ENCODE measurements at regions not wholly inside any gene's neighbourhood (a gene's known extent, or its start where the extent isn't known, plus 50 kb on each side); places are given as distances from the start of the nearest gene placed in this dataset.

DNA sequence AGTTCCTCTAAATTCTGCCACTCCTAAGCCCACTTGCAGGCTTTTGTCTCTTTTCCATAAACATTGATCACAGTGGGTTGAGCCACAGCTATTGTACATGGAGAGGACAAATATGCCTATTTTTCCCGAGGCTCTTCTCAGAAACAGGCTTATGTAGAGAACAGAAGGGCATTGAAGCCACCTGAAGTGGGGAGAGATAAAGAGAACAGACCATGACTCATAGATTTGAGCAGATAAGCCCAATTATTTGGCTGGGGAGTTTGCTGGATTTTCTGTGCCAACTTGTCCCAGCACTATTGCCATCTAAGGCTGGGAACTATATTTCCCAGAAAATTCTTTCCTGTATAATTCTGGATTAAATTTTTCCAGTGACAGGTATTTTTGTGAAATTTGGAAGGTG, 446.1 kb upstream of the RPS6KA3 start:
- Histone ChIP-seq H3K9me3 (no peaks in the 10 kb centered on the region), H3K27ac (no peak overlapping the region), H3K4me3 (no peak overlapping the region), H3K4me1 (no peaks in the 10 kb centered on the region), H3K27me3 (no peaks in the 10 kb centered on the region), H3K36me3 (no peaks in the 10 kb centered on the region)
- no peak for DNase-seq (ENCODE audit: extremely low spot score in 2 of 2)
- TF ChIP-seq, protein P1, sequence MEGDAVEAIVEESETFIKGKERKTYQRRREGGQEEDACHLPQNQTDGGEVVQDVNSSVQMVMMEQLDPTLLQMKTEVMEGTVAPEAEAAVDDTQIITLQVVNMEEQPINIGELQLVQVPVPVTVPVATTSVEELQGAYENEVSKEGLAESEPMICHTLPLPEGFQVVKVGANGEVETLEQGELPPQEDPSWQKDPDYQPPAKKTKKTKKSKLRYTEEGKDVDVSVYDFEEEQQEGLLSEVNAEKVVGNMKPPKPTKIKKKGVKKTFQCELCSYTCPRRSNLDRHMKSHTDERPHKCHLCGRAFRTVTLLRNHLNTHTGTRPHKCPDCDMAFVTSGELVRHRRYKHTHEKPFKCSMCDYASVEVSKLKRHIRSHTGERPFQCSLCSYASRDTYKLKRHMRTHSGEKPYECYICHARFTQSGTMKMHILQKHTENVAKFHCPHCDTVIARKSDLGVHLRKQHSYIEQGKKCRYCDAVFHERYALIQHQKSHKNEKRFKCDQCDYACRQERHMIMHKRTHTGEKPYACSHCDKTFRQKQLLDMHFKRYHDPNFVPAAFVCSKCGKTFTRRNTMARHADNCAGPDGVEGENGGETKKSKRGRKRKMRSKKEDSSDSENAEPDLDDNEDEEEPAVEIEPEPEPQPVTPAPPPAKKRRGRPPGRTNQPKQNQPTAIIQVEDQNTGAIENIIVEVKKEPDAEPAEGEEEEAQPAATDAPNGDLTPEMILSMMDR (IDR thresholded peaks at IDR 0.05), result no peak
- no peak for TF ChIP-seq POLR2A (IDR thresholded peaks at IDR 0.05)
- no peak for TF ChIP-seq POLR2AphosphoS5 (IDR thresholded peaks at IDR 0.05; ENCODE audit: insufficient read depth in 1 of 2, low read depth in 1 of 2)
- intact Hi-C loops (cut with DNase I), result no loop called here

DNA sequence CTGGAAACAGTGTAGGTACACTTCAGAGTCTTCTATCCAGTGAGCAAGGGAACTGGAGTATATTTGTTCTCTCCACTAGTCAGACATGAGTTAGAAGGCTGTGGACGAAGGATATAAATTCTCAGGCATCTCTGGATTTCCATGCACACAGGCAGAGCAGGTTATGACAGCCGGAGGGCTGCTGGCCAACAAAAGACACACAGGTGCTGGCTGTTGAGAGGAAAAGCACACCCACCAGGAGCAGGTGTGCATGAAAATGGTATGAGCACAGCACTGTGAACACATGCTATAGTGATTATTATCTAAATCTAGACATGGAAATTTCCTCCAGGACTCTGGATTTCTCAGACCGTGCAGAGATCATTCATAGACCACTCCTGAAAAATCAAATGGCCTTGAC, 444.7 kb upstream of the RPS6KA3 start:
- TF ChIP-seq POLR2A (IDR thresholded peaks at IDR 0.05) (no peak), POLR2AphosphoS5 (IDR thresholded peaks at IDR 0.05; ENCODE audit: insufficient read depth in 1 of 2, low read depth in 1 of 2) (no peak)
- TF ChIP-seq, protein P1 (IDR thresholded peaks at IDR 0.05), result no peak
- DNase-seq (ENCODE audit: extremely low spot score in 2 of 2), result no peak
- H3K36me3 ChIP-seq, result no peaks in the 10 kb centered on the region
- H3K27ac ChIP-seq, result no peak overlapping the region
- H3K27me3 ChIP-seq, result no peaks in the 10 kb centered on the region
- intact Hi-C loops (cut with DNase I), result no loop called here
- H3K4me1 ChIP-seq, result no peaks in the 10 kb centered on the region
- no peak overlapping the region for H3K4me3 ChIP-seq
- no peaks in the 10 kb centered on the region for H3K9me3 ChIP-seq

DNA sequence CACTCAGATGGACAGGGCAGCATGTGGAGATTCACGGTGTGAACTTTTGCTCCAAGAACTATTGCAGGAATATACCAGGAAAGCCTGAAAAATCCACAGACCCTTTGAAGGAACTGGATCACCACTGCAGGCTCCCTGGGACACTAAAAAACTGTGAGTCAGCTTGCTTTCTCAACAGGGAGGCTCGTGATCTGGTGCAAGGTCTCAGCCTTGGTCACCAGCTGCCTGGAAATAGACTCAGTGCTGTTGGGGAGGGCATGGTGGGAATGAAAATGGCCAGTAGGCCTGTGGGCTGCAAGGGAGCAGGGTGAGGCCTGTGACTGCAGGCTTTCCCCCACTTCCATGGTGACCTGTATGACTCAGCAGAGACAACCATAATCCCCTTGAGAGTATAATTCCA, 426.4 kb upstream of the RPS6KA3 start:
- no peaks in the 10 kb centered on the region for H3K9me3 ChIP-seq
- no peak for TF ChIP-seq POLR2A (IDR thresholded peaks at IDR 0.05)
- TF ChIP-seq, protein P1 (IDR thresholded peaks at IDR 0.05), result no peak
- no peak for TF ChIP-seq POLR2AphosphoS5 (IDR thresholded peaks at IDR 0.05; ENCODE audit: insufficient read depth in 1 of 2, low read depth in 1 of 2)
- H3K36me3 ChIP-seq, result no peaks in the 10 kb centered on the region
- H3K27me3 ChIP-seq, result no peaks in the 10 kb centered on the region
- DNase-seq (ENCODE audit: extremely low spot score in 2 of 2), result no peak
- intact Hi-C loops (cut with DNase I), result no loop called here
- no peak overlapping the region for H3K4me3 ChIP-seq
- H3K27ac ChIP-seq, result no peak overlapping the region
- no peaks in the 10 kb centered on the region for H3K4me1 ChIP-seq

GRCh38 chrX:20686256-20686655, 419.5 kb upstream of the RPS6KA3 start:
- Histone ChIP-seq H3K27ac (no peak overlapping the region), H3K4me3 (no peak overlapping the region), H3K9me3 (no peaks in the 10 kb centered on the region), H3K36me3 (no peaks in the 10 kb centered on the region), H3K27me3 (no peaks in the 10 kb centered on the region), H3K4me1 (no peaks in the 10 kb centered on the region)
- intact Hi-C loops (cut with DNase I), result no loop called here
- DNase-seq (ENCODE audit: extremely low spot score in 2 of 2), result no peak
- TF ChIP-seq, protein P1 (IDR thresholded peaks at IDR 0.05), result no peak
- TF ChIP-seq POLR2AphosphoS5 (IDR thresholded peaks at IDR 0.05; ENCODE audit: insufficient read depth in 1 of 2, low read depth in 1 of 2) (no peak), POLR2A (IDR thresholded peaks at IDR 0.05) (no peak)

DNA sequence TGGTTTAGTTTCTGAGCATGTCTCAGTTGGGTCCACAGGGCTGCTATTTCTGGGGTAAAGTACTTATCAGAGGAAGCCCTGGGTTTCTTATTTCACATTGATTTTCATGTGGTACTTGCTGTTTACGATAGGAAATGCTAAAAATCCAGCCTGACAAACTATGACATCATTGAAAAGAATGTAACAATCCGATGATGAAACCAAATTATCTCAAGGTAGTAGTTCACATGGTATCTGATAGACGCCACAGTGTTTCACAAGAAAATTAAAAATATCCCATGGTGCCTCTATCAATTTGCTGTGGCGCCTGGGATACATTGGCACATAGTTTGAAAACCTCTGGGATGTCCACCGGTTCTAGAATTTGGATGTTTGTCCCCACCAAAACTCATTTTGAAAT, 418.9 kb upstream of the RPS6KA3 start:
- TF ChIP-seq, protein P1 (IDR thresholded peaks at IDR 0.05), result no peak
- TF ChIP-seq POLR2AphosphoS5 (IDR thresholded peaks at IDR 0.05; ENCODE audit: insufficient read depth in 1 of 2, low read depth in 1 of 2), result no peak
- no peak for TF ChIP-seq POLR2A (IDR thresholded peaks at IDR 0.05)

More for the DNA sequence above, 418.9 kb upstream of the RPS6KA3 start:
- Histone ChIP-seq H3K9me3 (no peaks in the 10 kb centered on the region), H3K4me1 (no peaks in the 10 kb centered on the region), H3K36me3 (no peaks in the 10 kb centered on the region), H3K27me3 (no peaks in the 10 kb centered on the region), H3K27ac (no peak overlapping the region), H3K4me3 (no peak overlapping the region)
- no peak for DNase-seq (ENCODE audit: extremely low spot score in 2 of 2)
- intact Hi-C loops (cut with DNase I), result no loop called here
